ENCODE measurements at regions not wholly inside any gene's neighbourhood (a gene's known extent, or its start where the extent isn't known, plus 50 kb on each side); places are given as distances from the start of the nearest gene placed in this dataset.

GRCh38 chr21:30986965-30987364 lies 51.3 kb downstream of the KRTAP19-8 start:
- no peak for DNase-seq

- DNase-seq: peak; percentile 14
These were observed 53.4 kb downstream of the KRTAP19-8 start for GRCh38 chr21:30984889-30985288.

GRCh38 chr21:30981403-30981802 lies 56.9 kb downstream of the KRTAP19-8 start:
- no peak for DNase-seq

DNA sequence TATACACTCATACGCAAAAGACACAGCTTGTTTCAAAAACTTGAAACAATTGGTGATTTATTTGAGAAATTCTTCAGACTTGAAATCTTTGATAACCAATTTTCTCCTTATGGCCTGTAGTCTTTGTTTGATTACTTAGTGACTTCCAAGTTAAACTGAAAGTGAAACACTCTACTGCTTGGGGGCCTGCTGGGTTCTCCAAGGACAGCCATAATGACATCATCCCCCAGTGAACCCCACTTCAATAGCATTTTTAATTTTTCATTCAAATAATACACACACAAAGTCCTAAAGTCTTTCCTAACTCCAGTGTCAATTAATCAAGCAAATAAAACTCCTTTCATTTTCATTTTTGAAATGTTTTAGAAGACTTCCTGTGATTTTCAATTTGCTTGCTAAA lies 59.2 kb downstream of the KRTAP19-8 start:
- no peak for DNase-seq

DNA sequence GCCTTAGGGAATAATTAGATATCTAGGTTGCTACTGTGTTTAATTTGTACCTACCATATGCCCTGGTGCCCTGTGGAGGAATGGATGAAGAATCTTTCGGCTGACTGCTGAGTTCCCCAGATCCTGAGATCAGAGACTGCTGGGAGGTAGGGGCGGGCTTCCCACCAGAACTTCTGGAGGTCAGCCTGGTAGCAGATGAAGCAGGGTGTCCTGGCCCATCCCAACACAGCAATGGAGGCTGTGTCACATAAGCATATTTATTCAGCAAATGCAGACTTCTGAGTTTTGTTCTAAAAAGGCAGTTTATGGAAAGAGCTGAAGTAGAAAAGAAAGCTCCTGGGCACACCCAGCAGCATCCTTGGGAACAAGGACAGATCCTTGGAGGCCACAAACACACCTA lies 74.0 kb downstream of the KRTAP19-8 start:
- no peak for DNase-seq

DNA sequence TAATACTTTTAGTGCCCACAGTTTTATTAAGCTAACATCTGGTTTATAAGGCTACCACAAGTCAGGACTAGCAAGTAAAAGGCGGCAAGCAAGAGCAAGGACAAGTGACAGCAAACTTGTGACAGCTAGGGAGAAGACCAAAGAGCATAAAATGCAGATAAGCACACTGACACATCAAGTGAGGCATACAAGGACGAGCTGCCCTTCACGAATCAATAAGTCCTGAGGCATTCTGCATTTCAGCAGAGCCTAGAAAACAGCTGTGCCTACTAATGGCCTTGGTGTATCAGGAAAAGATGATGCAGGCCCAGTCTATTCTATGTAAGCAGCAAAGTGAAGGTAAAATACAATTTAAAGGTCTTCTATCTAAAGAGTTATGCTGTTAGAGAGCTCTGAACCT lies 74.8 kb downstream of the KRTAP19-8 start:
- no peak for DNase-seq

DNA sequence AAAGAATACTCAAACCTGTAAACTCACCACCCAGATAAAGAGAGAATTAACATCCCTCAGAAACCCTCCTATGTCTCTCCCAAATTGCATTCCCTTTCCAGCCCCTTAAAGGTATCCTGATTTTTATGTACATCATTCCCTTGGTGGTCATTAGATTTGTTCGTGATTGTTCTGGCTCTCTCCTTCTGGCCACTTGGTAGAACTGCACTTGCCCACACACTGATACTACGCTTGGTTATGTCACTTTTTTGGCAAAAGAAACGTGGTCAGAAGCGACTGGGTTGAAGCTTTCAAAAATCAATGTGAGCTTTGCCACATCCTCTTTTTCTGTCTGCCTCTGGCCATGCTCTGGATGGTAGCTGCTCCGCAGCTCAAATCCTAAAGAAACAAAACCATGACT lies 76.3 kb downstream of the KRTAP19-8 start:
- DNase-seq: no peak

- no peak for DNase-seq
These were observed 77.4 kb upstream of the KRTAP11-1 start for GRCh38 chr21:30958741-30959140.

DNA sequence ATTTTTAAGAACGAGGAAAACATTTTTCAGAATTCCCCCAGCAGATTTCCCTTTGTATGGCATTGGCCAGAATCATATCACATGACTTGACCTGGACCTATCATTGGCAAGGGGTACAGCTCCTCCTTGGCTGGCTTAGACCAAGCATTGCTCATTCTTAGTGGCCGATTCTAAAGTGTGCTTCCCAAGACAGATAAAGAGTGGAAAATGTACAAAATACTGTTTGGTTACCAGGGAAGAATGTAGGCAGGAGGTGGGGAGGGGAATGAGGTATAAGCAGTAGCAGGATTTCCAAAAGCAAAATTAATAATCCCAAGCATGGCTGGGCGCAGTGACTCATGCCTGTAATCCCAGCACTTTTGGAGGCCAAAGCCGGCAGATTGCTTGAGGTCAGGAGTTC lies 75.6 kb upstream of the KRTAP11-1 start:
- DNase-seq: no peak

DNA sequence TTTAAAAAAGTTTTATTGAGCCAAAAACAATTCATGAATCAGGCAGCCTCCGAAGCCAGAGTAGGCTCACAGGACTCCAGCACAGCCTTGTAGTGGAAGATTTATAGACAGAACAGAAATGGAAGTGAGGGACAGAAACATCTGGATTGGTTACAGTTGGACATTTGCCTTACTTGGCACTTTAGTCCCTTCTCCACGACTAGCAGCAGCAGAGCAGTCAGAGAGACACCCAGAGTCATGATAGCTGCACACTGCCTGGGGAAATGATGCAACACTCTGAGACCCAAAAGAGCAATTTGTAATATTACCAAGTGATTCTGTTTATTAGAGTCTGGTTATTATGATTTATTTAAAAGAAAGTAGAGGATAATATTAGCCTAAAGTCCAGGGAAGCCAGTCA lies 72.2 kb upstream of the KRTAP11-1 start:
- DNase-seq: no peak

DNA sequence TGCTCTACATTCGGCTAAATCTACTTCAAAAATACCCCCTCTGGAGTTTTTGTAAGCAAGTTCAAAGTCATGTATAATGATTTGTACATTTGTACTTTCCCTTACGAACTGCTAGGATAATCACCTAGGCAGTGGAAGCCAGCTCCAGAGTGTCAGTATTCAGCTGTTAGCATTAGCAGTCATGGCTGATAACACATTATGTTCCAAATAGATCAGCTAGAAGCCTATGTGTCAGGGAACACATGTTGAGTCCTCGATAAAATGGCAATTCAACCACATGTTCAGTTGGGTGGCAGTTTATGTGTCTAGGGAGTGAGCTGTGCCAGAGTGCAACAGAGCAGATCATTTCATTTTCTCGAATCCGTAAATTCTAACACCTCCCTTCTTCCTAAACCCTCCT lies 65.8 kb upstream of the KRTAP11-1 start:
- no peak for DNase-seq

- DNase-seq: no peak
These were observed 62.5 kb upstream of the KRTAP11-1 start for GRCh38 chr21:30943920-30944319.

DNA sequence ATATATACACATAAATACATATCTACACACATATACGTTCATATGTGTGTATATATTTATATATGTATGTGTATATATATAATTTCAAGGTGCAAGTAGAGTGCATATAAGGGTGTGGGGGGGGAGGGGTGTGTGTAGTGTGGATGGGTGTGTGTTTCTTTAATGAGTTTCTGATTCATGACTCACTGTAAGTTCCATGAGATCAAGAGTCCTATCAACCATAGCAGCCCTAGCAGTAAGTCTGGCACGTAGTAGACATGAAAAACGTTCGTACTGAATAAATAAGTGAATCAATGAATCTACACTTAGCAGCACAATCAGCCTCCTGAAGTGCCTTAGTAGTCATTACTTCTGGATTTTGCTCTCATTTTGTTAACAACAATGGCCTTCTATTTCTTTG lies 61.9 kb upstream of the KRTAP11-1 start:
- no peak for DNase-seq

DNA sequence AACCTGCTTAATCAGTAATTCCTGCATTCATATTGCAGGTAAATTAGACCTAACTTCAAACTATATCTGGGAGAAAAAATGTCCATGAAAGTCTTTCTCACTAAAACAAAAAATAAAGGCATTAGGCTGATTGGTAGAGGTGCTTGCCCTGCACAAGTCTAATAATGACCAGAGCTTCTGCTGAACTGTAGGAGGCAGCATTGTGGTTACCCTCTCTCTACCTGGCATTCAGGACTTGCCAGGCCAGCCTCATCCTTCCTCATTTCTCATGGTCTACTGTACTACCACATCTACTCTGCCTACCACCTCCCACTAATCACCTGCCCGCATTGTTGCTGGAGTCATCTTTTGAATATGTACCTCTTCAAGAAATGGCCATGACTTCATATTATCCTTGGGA lies 60.8 kb upstream of the KRTAP11-1 start:
- DNase-seq: no peak

- DNase-seq: no peak
These were observed 54.8 kb upstream of the KRTAP11-1 start for GRCh38 chr21:30936207-30936606.

DNA sequence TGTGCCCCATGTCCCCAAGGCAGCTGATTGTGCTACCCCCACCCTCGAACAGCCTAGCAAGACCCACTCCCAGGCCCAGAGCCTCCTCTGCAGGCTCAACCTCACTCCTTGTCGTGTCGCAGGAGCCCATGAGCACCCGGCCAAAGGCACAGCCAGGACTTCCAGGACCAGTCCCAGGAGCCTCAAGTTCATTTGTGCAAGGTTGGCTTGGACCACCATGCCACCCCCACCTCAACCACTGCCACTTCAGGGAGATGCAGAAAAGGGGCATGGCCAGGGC lies 54.4 kb upstream of the KRTAP11-1 start:
- no peak for DNase-seq

DNA sequence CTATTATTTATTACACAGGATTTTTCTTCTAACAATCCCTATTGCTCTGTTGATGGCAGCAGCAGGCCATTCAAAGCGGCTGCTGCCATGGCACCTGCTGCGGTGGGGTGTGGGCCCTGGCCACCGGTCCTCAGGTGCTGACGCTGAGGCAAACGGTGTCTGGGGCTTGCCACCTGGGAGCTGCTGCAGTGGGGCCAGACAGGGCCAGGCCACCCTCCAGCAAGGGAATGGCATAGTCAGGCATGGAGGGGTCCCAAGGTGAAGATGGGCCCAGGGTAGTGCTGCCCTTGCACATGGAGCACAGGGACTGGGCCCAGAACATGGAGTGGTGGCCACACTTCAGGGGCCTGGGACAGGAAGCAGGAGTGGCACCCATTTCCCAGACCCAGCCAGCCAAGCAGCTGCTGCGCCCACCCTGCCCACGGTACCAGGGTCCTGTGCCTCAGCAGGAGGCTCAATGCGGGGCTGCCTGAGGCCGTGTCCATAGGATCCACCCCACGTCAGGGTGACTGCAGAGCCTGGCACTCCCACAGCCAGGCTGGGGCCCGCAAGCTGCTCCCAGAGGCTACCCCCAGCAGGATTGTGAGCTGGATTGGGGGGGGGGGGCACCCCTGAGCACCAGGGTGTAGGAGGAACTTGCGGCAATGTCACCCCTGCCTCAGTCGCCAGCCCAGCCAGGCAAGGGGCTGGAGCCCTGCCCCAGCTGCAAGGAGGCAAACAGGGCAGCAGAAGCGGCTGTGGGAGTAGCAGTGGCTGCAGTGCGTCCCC lies 53.9 kb upstream of the KRTAP11-1 start:
- DNase-seq: no peak

- no peak for DNase-seq
These were observed 51.3 kb upstream of the KRTAP11-1 start for GRCh38 chr21:30932686-30933085.

Measured in NCI-H1092 treated with DMSO at 0.1 percent for 48 hours (cell line).